ENCODE measurements at regions not wholly inside any gene's neighbourhood (a gene's known extent, or its start where the extent isn't known, plus 50 kb on each side); places are given as distances from the start of the nearest gene placed in this dataset.

- no peak for TF ChIP-seq CTCF (IDR thresholded peaks at IDR 0.05; ENCODE audit: insufficient read depth, low read length, severe bottlenecking)
Measured at GRCh38 chr5:164256954-164257353, 751.5 kb downstream of the MAT2B start.

GRCh38 chr5:164265566-164265965 lies 760.1 kb downstream of the MAT2B start:
- Histone ChIP-seq H3K4me3 (ENCODE audit: low read depth, low read length) (no peak overlapping the region), H3K27me3 (ENCODE audit: control insufficient read depth, insufficient read depth, low read length) (no peaks in the 10 kb centered on the region), H3K36me3 (ENCODE audit: control insufficient read depth, insufficient read depth, low read length) (no peaks in the 10 kb centered on the region)
- DNase-seq (ENCODE audit: low read depth): no peak
- TF ChIP-seq CTCF (IDR thresholded peaks at IDR 0.05; ENCODE audit: insufficient read depth, low read length, severe bottlenecking): no peak
- FAIRE-seq: no peak

More at GRCh38 chr5:164256954-164257353, 751.5 kb downstream of the MAT2B start:
- H3K27me3 ChIP-seq (ENCODE audit: control insufficient read depth, insufficient read depth, low read length): no peaks in the 10 kb centered on the region
- H3K36me3 ChIP-seq (ENCODE audit: control insufficient read depth, insufficient read depth, low read length): no peaks in the 10 kb centered on the region
- no peak for DNase-seq (ENCODE audit: low read depth)
- no peak for FAIRE-seq
- H3K4me3 ChIP-seq (ENCODE audit: low read depth, low read length): no peak overlapping the region

- FAIRE-seq (no peak), DNase-seq (ENCODE audit: low read depth) (no peak)
- Histone ChIP-seq H3K27me3 (ENCODE audit: control insufficient read depth, insufficient read depth, low read length) (no peaks in the 10 kb centered on the region), H3K36me3 (ENCODE audit: control insufficient read depth, insufficient read depth, low read length) (no peaks in the 10 kb centered on the region), H3K4me3 (ENCODE audit: low read depth, low read length) (no peak overlapping the region)
- TF ChIP-seq CTCF (IDR thresholded peaks at IDR 0.05; ENCODE audit: insufficient read depth, low read length, severe bottlenecking): no peak
Measured at GRCh38 chr5:164266571-164266970, 761.2 kb downstream of the MAT2B start.

GRCh38 chr5:164277720-164278119 lies 772.3 kb downstream of the MAT2B start:
- FAIRE-seq (no peak), DNase-seq (ENCODE audit: low read depth) (peak; percentile 70)
- TF ChIP-seq CTCF (IDR thresholded peaks at IDR 0.05; ENCODE audit: insufficient read depth, low read length, severe bottlenecking): no peak
- no peaks in the 10 kb centered on the region for H3K27me3 ChIP-seq (ENCODE audit: control insufficient read depth, insufficient read depth, low read length)
- H3K36me3 ChIP-seq (ENCODE audit: control insufficient read depth, insufficient read depth, low read length): no peaks in the 10 kb centered on the region
- H3K4me3 ChIP-seq (ENCODE audit: low read depth, low read length): no peak overlapping the region

- Histone ChIP-seq H3K4me3 (ENCODE audit: low read depth, low read length) (no peak overlapping the region), H3K36me3 (ENCODE audit: control insufficient read depth, insufficient read depth, low read length) (no peaks in the 10 kb centered on the region), H3K27me3 (ENCODE audit: control insufficient read depth, insufficient read depth, low read length) (no peaks in the 10 kb centered on the region)
- TF ChIP-seq CTCF (IDR thresholded peaks at IDR 0.05; ENCODE audit: insufficient read depth, low read length, severe bottlenecking): no peak
- DNase-seq (ENCODE audit: low read depth) (no peak), FAIRE-seq (no peak)
Measured at GRCh38 chr5:164289526-164289925, 784.1 kb downstream of the MAT2B start.

GRCh38 chr5:164296603-164297080 lies 791.2 kb downstream of the MAT2B start:
- TF ChIP-seq CTCF (IDR thresholded peaks at IDR 0.05; ENCODE audit: insufficient read depth, low read length, severe bottlenecking): no peak
- Histone ChIP-seq H3K27me3 (ENCODE audit: control insufficient read depth, insufficient read depth, low read length) (no peaks in the 10 kb centered on the region), H3K36me3 (ENCODE audit: control insufficient read depth, insufficient read depth, low read length) (no peaks in the 10 kb centered on the region), H3K4me3 (ENCODE audit: low read depth, low read length) (no peak overlapping the region)
- FAIRE-seq: peak; percentile 28
- no peak for DNase-seq (ENCODE audit: low read depth)

All from bronchial epithelial cell (primary cell).